GM18907 (cell line): ENCODE measurements at regions not wholly inside any gene's neighbourhood (a gene's known extent, or its start where the extent isn't known, plus 50 kb on each side); places are given as distances from the start of the nearest gene placed in this dataset.
"Not testable (repeated sequence)": the region's sequence is repeated elsewhere in the genome, so short reads cannot be mapped to it uniquely, and the experiment has no call there.

Experiments used
- ATAC-seq: cut with Tn5 transposase; IDR thresholded peaks from one replicate; pipeline ENCODE4 v1.9.1; 2021; ENCODE audit warnings: mild to moderate bottlenecking, moderate library complexity; ENCODE audit not compliant: unreplicated experiment

DNA sequence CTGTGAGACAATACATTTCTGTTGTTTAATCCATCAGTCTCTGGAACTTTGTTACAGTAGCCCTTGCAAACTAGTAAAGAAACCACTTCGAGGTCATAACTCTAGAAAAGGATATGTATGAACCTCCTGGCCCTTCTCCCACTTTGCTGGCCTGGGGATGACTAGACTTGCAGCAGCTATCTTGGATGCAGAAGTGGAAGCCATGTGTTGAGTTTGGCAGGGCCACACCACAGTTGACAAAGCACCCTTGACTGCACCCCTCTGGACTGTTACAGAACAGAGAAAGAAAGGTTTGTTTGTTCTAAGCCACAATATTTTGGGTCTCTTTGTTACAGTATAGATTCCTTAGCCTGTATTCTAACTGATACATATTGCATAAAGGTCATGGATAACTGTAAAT, 183.2 kb upstream of the TAS2R1 start:
- ATAC-seq = no peak

DNA sequence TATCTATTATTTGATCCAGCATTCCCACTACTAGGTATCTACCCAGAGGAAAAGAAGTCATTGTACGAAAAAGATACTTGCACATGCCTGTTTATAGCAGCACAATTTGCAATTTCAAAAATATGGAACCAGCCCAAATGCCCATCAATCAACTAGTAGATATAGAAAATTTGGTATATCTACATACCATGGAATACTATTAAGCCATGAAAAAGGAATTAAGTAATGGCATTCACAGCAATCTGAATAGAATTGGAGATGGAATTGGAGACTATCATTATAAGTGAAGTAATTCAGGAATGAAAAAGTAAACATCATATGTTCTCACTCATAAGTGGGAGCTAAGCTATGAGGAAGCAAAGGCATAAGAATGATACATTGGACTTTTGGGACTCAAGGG, 177.2 kb upstream of the TAS2R1 start:
- not testable (repeated sequence) for ATAC-seq

DNA sequence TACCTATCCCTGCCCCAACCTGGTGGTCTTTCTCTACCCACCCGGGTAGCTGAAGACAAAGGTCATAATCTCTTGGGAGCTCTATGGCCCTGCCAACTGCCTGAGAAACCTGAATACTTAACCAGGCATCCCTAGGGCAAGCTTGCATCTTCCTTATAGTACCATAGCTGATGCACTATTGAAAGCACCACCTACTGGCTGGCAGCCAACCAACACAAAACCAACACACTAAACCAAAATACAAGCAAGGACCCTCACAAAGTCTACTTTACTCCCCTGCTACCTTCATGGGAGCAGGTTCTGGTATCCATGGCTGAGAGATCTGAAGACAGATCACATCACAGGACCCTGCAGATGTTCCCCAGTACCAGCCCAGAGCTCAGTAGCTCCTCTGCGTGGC, 171.8 kb upstream of the TAS2R1 start:
- no peak for ATAC-seq

DNA sequence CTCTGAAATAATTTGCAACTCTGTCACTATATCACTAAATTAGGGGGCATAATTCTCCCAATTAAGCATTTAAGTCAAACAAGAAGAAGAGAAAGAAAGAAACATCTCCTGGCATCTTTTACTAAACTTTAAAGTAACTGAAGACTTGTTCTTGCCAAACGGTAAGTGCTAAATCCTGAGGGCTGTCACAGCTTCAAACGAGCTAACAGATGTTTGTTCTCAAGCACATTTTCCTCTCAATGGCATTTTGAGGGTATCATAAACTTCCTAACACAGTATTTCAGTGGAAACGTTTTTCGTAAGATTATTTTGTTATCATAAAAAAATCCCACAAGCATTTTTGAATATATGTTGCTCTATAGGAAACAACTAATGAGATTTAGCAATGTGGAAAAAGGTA, 169.5 kb upstream of the TAS2R1 start:
- ATAC-seq = no peak

DNA sequence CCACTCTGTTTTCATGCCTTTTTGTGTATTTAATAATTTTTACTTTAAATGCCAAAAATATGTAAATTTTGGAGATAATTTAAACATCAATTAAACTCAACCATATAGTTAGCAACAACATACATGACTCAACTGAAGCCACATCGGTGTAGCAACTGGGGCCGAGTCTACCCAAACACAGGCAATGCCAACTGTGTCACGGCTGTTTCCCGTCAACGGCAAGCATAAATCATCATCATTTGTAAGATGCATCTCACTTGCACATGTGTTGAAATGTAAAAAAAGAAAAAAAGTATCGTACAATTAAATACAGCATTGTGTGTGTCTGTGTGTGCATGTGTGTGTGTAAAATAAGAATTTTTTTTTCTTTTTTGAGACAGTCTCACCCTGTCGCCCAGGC, 160.1 kb upstream of the TAS2R1 start:
- no peak for ATAC-seq

DNA sequence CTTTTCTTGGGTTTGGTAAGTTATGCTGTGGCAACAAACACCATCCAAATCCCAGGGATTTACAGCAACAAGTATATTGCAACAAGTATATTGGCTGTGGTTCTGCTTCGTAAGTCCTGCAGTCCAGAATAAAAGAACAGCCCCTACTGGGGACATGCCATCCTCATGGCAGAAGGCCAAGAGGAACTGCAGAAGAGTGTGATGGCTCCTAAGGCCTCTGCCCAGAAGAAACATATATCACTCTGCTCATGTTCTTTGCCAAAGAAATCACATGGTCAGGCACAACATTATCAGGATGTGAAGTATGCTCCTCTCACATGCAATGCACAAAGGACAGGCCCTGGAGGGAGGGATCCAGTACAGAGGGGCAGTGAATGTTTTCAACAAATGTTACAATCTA, 159.6 kb upstream of the TAS2R1 start:
- no peak for ATAC-seq

DNA sequence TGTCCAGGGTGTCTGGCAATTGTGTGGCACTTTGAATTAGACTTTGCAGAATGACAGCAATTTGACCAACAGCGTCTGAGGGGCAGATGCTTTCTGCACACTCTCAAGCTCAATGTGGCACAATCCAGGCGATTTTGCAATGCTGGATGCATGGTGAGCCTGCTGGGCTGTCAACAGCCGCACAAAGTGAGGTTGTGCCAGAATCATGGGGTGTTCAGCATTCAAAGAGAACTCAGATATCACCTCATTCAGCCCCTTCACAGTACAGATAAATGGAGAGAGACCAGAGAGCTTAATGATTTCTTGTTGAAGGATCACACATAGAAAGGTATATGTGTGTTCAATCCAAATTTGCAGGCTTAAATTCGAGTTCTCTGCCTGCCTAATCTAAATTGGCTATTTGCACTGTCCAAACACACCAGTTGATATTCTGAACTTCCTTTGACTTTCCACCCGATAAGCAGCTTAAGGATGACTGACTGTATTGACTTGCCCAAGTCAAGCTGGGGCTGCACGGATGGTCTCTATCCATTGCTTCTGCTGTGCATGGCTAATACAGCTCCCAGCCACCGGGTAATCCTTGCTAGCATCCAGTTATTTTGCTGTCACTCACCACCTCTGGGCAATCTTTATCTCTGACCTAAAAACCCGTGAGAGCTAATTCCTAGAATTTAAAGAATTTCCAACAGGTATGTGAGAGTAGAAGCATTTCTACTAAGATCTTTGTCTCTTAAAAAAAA, 157.9 kb upstream of the TAS2R1 start:
- no peak for ATAC-seq

DNA sequence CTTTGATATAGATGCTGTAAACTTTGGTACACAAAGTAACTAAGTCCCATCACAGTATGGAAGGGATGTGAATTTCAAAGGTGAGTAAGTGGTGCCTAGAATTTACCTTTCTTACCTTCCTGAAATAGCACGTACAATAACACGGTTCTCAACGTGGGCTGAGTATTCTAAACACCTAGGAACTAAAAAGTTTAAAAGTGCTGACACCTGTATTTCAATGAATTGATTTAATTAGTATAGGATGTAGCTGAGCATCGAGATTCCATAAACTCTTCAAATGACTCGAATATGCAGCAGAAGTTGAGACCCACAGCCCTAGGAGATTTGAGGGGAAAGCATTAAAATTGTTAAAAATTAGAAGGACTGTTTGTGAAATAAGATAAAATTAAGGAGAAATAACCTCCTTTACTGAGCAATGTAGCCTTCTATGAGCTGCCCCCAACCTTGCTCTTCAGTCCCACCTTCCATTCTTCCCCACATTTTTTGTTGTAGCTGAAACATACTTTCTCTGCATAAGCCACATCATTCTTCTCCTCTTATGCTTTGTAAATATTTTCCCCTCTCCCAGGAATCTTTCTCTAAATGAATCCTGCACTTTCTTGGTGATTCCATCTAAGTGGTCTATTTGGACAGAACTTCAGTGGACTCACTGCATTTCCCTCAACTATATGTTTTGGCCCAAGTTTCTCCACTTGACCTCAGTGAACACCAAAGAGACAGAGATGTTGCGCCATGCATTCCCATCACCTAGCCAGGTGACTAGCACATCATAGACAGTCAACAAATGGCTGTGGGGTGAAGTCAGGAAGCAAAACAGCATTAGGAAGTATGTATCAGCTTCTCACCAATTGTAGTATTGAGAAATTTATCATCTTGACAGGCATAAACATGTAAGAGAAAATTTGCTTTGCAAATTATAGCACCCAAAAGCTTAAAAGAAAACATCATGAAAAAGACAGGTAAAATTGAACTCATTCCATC, 156.5 kb upstream of the TAS2R1 start:
- no peak for ATAC-seq

DNA sequence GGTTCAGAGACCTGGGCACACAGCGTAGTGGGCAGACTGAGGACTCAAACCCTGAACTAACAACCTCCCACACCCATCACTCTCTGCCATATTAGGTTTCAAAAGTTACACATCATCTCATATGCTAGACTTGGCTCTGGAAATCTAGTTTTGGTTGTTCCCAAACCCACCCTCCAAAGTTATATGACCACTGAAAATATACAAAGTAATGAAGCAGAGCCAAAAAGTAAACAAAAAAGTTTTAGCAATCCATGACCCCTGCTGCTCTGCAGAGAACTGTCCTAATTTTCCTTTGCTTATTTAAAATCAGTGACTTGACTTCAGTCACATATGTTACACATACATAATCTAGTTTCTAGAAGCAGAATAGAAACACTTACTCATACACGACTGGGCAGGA, 155.6 kb upstream of the TAS2R1 start:
- no peak for ATAC-seq

DNA sequence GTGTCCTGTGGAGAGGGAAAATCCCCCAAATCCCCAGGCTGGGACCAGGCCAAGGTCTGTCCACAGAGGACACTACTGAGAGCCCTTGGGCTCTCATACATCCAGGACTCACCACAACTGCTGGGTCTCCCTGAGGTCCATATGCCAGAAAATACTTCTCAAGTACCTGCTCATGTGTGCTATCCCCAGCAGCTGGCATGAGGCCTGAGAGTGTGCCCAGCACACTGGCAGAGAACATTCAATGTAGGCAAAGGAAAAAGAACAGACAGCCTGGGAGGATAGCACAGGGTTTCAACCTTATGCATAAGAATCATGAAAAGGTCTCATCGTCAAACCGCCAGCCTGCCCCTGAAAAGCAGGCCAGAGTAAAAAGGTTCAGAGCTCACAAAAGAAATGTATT, 154.1 kb upstream of the TAS2R1 start:
- ATAC-seq = no peak

DNA sequence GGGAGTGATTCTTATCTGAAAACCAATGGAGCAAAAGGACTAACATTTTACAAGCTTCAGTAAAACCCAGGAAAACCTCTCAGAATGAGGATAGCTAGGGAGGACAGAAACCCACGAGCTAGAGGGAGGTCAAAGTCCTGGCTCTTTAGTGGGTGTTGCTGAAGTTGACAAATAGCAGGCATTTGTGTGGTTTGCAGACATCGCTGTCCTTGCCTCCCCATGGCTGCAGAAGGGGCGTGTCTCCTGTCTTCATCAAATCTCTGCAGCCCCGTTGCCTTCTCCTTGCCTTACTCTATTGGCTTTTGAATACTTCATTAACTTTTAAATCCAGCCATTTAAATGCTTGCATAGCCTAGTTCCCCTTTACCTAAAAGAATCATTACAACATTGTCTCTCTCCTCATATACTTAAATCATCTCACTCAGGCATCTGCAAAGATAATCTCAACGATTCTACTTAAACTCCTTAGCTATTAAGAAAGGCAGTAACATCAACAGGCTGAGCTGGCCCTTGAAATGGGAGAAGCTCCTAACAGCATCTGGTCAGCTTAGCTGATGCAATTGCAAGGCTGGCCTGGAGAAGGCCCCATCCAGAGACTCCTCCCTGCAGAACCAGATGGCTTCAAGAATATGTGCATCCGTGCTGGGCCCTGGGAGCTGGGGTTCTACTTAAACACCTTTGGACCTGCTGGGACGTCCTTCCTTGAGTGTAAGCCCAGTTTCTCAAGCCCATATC, 152.8 kb upstream of the TAS2R1 start:
- ATAC-seq = no peak

DNA sequence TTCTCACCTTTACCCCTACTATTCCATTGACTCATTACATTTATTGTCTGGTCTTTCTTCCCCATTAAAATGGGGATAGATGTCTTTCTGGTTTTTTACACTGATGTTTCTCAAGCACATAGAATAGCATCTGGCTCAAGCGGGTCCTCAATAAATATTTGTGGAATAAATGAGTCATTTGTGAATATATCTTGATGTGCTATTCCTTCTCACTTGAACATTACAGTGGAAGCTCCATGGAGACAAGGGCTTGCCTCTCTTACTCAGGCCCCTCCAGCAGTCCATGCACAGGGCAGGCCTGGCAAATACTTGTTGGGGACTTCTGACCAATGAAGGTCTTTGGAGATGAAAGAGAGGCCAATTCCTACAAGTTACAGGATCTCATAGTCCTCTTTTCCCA, 151.7 kb upstream of the TAS2R1 start:
- no peak for ATAC-seq

DNA sequence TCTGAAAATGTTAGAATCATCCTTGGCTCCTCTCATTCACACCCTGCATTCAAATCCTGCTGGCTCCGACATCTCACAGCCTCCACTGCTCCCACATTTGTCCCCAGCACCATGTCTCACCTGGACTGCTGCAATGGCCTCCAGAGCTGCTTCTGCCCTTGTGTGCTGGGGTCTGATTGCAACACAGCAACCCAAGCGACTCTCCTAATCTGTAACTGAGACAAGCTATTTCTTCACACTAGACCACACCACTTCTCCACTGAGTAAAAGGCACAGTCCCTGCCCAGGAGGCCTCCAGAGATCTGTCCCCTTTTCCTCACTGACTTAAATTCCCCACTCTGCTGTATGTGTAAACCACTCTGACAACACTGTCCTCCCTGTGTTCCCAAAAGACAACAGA, 151.1 kb upstream of the TAS2R1 start:
- ATAC-seq = no peak

DNA sequence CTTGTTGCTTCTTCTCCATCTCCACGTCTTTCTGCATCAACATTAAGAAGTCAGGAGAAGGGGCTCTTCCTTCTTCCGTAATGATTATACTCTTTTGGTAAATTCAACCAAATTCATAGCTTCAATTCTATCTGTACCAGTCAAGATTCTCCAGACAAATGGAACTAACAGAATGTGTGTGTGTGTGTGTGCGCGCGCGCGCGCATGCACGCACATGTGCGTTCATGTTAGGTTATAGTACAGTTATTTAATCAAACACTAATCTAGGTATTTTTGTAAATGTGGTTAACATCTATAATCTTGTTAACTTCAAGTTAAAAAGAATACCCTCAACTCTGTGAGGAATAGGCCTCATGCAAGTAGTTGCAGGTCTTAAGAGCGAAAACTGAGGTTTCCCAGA, 150.3 kb upstream of the TAS2R1 start:
- ATAC-seq = no peak

DNA sequence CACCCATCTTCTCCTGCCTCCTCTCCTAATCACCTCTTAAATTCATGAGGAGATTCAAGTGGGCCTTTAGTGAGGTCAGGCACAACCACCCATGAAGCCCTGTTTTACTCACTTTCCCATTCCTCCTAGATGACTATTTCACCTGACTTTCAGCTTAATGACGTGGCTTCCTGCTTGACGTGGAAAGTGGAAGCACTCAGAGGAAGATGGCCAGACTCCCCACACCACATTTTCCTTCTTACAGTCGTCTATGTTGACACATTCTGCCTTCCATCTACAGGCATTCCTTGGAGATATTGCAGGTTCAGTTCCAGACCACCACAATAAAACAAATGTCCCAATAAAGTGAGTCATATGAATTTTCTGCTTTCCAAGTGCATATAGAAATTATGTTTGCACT, 146.4 kb upstream of the TAS2R1 start:
- no peak for ATAC-seq

DNA sequence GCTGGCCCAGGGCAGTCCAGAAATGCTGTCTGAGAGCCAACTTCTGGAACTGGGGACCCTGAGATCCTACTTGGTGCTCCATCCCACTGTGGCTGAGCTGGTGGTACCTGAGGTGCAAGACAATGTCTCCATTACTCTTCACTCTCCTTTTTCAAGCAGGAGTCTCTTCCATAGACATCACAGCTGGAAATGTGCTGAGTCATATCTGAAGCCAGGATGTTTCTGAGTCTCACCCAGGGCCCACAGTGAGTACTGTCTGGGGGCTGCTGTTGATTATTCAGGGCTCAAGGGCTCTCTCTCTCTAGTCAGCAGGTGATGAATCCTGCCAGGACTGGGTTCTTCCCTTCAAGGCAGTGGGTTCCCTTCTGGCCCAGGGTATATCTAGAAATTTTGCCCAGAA, 145.2 kb upstream of the TAS2R1 start:
- no peak for ATAC-seq

DNA sequence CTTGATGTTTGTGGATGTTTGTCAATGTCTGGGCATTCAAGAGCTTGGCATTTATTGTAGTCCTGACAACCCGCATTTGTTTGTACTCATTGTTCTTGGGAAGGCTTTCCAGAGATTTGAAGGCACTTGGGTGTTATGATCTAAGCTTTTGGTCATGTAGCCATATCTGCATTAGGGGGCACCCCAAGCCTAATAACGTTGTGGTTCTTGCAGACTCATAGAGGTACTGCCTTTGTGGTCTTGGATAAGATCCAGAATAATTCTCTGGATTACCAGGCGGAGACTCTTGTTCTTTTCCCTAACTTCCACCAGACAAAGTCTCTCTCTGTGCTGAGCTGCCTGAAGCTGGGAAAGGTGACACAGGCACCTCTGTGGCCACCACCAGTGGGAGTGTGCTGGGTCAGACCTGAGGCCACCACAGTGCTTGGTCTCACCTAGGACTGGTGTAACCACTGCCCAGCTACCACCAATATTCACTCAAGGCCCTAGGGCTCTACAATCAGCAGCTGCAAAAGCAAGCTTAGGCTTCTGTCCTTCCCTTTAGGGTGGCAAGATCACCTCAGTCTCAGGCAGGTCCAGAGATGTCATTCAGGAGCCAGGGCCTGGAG, 144.4 kb upstream of the TAS2R1 start:
- ATAC-seq = no peak

DNA sequence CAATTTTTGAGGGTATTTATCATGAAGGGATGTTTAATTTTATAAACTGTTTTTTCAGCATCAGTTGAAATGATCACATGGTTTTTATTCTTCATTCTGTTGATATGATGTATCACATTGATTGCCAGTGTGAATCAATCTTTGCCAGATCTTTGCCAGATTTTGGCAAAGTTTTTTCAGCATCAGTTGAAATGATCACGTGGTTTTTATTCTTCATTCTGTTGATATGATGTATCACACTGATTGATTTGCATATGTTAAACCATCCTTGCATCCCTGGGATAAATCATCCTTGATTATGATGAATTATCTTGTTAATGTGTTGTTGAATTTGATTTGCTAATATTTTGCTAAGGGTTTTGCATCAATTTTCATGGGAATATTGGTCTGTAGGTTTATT, 140.9 kb upstream of the TAS2R1 start:
- ATAC-seq = no peak

DNA sequence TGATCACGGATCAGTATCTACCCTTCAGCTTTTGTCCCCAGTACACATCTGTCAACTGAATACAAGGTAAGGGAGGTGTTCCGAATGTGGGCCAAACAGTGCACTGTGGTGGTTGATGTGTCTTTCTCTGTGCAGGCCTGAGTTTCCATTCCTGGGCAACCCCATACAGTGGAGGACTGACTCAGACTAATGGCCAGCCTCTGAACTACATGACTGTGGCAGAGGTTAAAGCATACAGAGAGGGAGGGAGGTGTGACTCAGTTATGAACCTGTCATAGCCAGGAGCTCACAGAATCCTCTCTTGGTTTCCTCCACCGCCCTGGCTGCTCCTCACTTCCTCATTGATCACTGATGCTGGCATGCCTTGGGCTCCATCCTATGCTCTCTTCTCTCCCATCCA, 136.4 kb upstream of the TAS2R1 start:
- no peak for ATAC-seq

DNA sequence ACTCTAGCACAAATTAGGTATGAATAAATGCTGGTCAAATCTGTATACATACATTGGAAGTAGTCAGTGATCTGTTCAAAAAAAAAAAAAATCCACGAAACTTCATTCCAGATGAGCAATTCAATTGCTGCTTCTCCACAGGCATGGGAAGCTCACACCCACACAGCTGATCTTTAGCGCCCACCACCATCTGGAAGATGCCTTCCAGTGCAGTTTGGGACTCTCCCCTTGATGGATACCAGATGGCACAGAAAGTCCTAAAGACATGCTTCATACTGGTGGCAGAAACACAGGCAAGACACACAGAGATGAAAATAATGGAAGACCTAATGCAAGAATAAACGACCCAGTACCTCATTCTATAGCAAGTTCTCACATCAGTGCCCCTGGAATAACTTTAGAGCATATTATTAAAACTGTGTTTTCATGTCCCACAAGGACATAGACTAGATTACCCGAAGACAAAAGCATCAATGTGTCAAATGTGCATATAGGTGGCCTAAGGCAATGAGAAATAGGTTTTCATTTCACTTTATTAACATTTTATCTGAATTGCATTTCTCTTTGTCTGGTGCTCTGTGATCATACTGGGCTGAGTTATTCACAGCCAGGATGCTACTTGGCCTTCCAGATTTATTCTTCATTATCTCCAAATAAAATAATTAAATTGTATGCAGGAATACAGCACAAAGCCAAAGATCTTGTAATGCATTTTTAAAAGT, 135.4 kb upstream of the TAS2R1 start:
- no peak for ATAC-seq
